Ectodermal cell (in vitro differentiated cells): ENCODE measurements at regions not wholly inside any gene's neighbourhood (a gene's known extent, or its start where the extent isn't known, plus 50 kb on each side); places are given as distances from the start of the nearest gene placed in this dataset.

Experiments
- H3K27ac ChIP-seq: 2 replicates; pipeline ENCODE4 v1.7.0; 2013; ENCODE audit warnings: mild to moderate bottlenecking, low read depth, low read length; ENCODE audit not compliant: insufficient read depth, poor library complexity, severe bottlenecking
- H3K27me3 ChIP-seq: 2 replicates; pipeline ENCODE4 v1.7.0; 2013; ENCODE audit warnings: mild to moderate bottlenecking, low read length; ENCODE audit not compliant: insufficient read depth, control insufficient read depth, poor library complexity, severe bottlenecking
- H3K36me3 ChIP-seq: one replicate; pipeline ENCODE4 v1.7.0; 2013; ENCODE audit warnings: low read length; ENCODE audit not compliant: control insufficient read depth, insufficient read depth
- H3K4me1 ChIP-seq: one replicate; pipeline ENCODE4 v1.7.0; 2013; ENCODE audit warnings: low read length; ENCODE audit not compliant: control insufficient read depth, insufficient read depth
- H3K4me3 ChIP-seq: 2 replicates; pipeline ENCODE4 v1.7.0; 2013; ENCODE audit warnings: low read depth, low read length, control low read depth; ENCODE audit not compliant: insufficient read depth
- H3K9me3 ChIP-seq: 2 replicates; pipeline ENCODE4 v1.7.0; 2013; ENCODE audit warnings: mild to moderate bottlenecking, low read length, moderate library complexity; ENCODE audit not compliant: control insufficient read depth
- WGBS, 2 experiments: methylation state at CpG; one replicate each; pipeline ENCODE4 v1.1.7; 2013; ENCODE audit warnings: missing lambda C conversion rate in 2 of 2; 5-methylcytosine and 5-hydroxymethylcytosine counted together

DNA sequence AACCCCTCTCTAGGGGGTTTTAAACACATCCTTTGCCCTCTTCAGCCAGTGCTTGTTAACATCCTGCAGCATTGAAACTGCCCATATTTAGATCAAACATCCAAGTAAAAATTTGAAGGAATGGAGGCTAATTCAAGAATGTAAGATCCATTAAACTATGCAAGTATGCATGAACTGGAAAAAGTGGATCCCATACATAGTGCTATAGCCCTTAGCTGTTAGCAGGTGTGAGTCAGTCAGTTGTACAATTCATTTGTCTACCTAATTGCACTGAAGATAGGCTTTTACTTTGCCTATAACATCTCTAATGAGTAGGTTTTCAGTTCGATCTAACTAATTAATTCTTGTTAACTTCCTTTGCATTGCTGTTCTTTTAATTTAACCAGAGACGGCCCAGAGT is 270.9 kb downstream of the LMO4 start:
- Histone ChIP-seq H3K27ac (no peak overlapping the region), H3K4me1 (peaks cover 8% of the 10 kb centered on the region), H3K36me3 (no peaks in the 10 kb centered on the region), H3K27me3 (no peaks in the 10 kb centered on the region), H3K9me3 (no peaks in the 10 kb centered on the region), H3K4me3 (no peak overlapping the region)
- WGBS, 2 experiments: 86 to 91% methylated on average over 2 of the region's 2 CpGs

DNA sequence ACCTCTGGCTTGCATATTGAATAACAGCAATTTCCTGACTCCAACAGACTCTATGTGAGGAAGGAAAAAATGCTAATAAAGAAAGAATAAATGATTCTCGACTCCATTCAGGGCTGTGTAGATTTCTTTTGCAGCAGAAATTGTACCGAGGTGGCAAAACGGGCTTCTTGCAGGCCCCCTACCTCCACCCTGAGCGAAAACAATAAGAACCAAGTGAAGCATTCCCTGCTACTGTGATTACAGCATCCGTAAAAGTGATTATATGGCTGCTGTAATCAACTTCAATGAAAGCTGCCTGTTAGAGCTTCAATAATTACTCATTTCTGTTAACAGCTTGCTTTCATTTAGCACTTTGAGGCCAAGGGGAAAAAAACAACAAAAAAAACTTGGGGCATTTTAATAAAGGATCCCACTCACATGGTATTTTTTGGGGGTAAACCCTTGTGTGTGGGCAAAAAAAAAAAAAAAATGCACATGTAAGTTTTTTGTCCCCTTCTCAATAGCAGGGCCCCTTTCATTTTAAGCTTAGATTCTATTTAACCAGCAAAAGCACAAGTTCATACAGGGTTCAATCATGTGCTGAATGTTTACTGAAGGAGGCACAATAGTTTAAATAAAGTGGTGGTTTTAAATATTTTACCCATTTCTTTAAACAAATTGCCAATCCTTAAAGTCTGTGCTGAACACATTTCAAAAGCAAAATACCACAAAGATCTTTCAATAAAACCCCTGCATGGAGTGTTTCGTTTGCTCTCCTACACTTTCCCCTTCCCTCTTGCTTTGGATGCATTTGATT is 271.6 kb downstream of the LMO4 start:
- Histone ChIP-seq H3K4me3 (no peak overlapping the region), H3K27ac (no peak overlapping the region), H3K9me3 (no peaks in the 10 kb centered on the region), H3K4me1 (peaks cover 8% of the 10 kb centered on the region), H3K36me3 (no peaks in the 10 kb centered on the region), H3K27me3 (no peaks in the 10 kb centered on the region)
- WGBS, 2 experiments: 55 to 74% methylated on average over 5 of the region's 6 CpGs

DNA sequence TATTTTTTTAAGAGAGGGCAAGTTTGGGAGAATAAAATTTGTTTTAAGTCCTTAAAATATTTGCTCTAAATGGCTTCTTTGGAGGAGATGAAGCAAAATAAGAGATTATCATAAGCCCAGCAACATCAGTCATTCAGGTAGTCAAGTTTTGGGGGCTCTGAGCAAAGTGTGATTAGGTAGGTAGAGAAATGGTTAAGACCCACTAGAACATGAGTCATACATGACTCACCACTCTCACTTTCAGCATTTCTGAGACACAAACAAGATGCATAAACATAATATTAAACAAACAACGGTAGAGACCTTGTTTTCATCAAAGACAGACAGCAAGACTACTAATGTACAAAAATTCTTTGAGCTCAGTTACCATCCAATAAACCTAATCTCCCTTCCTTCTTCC is 272.2 kb downstream of the LMO4 start:
- Histone ChIP-seq H3K9me3 (no peaks in the 10 kb centered on the region), H3K27ac (no peak overlapping the region), H3K36me3 (no peaks in the 10 kb centered on the region), H3K4me3 (no peak overlapping the region), H3K27me3 (no peaks in the 10 kb centered on the region), H3K4me1 (peaks cover 8% of the 10 kb centered on the region)
- WGBS, 2 experiments: 81 to 83% methylated on average over 1 of the region's 1 CpG

DNA sequence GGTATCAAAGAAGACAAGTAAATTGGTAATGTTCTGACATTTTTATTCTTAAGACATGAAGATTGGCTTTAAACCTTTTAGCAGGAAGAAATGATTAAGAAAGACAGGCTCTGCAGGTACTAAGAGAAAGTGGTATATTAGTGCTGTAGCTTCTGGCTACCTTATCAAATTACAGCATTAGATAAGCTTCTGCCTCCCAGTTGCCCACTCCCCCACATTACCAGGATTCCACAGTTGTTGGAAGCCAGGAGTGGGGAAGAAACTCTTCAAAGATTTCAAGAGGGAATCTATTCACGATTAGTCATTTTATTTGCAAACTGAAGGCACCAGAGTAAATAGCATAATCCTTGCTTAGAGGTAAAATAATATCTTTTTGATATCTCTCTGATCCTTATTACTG is 274.9 kb downstream of the LMO4 start:
- peaks cover 8% of the 10 kb centered on the region for H3K4me1 ChIP-seq
- no peaks in the 10 kb centered on the region for H3K36me3 ChIP-seq
- H3K4me3 ChIP-seq: no peak overlapping the region
- 93% methylated on average over 1 of the region's 1 CpG; no CpG with 5 or more reads in 1 of the 2 experiments for WGBS, 2 experiments
- no peaks in the 10 kb centered on the region for H3K9me3 ChIP-seq
- H3K27me3 ChIP-seq: no peaks in the 10 kb centered on the region
- H3K27ac ChIP-seq: no peak overlapping the region

DNA sequence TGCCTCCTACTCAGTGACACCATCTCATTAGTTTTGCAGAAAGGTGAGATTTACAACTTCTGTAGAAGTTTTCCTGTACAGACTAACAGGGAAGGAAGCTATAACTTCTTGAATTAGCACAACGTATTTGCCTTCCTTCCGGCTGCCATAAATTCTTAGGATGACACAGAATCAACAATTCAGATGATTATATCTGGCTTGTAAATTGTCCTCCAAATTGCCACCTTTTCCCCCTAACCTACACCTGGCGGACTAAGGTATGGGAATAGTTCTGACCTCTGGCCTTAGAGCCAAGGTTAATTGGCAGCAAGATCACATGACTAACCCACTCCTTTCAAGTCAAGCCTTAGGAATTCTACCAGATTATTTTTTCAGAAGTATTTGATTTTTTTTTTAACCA is 284.3 kb downstream of the LMO4 start:
- Histone ChIP-seq H3K36me3 (no peaks in the 10 kb centered on the region), H3K4me3 (no peak overlapping the region), H3K9me3 (no peaks in the 10 kb centered on the region), H3K4me1 (no peaks in the 10 kb centered on the region), H3K27ac (no peak overlapping the region), H3K27me3 (no peaks in the 10 kb centered on the region)
- 93 to 96% methylated on average over 3 of the region's 3 CpGs for WGBS, 2 experiments

DNA sequence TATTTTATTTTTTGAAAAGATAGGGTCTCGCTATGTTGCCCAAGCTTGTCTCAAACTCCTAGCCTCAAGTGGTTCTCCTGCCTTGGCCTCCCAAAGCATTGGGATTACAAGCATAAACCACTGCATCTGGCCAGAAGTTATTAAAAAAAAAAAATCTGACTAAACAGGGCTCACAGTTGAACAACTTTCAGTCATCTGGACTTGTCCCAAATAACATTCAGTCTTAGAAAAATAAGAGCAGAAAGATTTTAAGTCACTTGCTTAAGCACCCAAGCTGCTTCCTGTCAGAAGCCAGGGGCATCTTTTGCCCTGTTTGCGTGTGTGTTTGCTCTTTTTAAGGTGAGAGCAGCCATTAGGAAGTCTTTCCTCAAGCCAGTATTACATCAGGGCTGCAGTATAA is 286.8 kb downstream of the LMO4 start:
- no peaks in the 10 kb centered on the region for H3K4me1 ChIP-seq
- H3K27ac ChIP-seq: no peak overlapping the region
- no peaks in the 10 kb centered on the region for H3K9me3 ChIP-seq
- H3K36me3 ChIP-seq: no peaks in the 10 kb centered on the region
- WGBS, 2 experiments: 94% methylated on average over 2 of the region's 2 CpGs
- no peak overlapping the region for H3K4me3 ChIP-seq
- H3K27me3 ChIP-seq: no peaks in the 10 kb centered on the region

DNA sequence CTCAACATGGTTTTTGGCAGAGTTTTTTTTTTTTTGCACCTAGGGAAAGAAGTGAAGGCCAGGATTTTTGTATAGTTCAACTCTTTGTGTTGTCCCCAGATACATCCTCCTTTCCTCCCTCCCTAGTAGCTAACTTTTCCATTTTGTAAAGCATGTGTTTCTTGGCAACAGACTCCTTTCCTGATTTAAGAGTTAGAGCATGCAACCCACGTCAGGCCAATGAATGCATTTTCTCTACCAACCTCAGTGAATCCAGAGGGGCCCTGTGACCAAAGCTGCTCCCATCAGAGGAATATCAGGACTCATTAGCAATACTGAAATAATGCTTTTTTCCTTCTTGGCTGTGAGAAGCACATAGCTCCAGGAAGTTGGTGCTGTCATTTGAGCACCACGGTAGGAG is 287.2 kb downstream of the LMO4 start:
- no peak overlapping the region for H3K4me3 ChIP-seq
- H3K27me3 ChIP-seq: no peaks in the 10 kb centered on the region
- no peaks in the 10 kb centered on the region for H3K4me1 ChIP-seq
- H3K9me3 ChIP-seq: no peaks in the 10 kb centered on the region
- H3K36me3 ChIP-seq: no peaks in the 10 kb centered on the region
- WGBS, 2 experiments: 86 to 94% methylated on average over 2 of the region's 2 CpGs
- no peak overlapping the region for H3K27ac ChIP-seq

DNA sequence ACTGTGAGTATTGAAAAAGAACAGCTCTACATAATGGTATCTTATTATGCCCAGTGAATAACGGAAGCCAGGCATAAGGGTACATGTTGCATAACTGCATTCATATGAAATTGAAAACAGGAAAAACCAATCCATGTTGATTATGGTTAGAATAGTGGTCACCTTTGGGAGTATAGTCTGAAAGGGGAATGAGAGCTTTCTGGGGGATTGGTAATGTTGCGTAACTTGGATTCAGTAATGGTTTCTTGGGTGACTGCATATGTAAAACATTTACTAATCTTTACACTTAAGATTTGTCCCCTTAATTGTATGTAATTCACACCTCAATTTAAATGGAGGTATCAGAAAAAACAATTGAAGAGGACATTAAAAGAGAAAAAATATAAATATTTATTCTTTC is 292.1 kb downstream of the LMO4 start:
- Histone ChIP-seq H3K9me3 (no peaks in the 10 kb centered on the region), H3K27me3 (no peaks in the 10 kb centered on the region), H3K4me3 (no peak overlapping the region), H3K36me3 (no peaks in the 10 kb centered on the region), H3K27ac (no peak overlapping the region), H3K4me1 (no peaks in the 10 kb centered on the region)
- 89 to 98% methylated on average over 1 to 2 of the region's 2 CpGs for WGBS, 2 experiments

DNA sequence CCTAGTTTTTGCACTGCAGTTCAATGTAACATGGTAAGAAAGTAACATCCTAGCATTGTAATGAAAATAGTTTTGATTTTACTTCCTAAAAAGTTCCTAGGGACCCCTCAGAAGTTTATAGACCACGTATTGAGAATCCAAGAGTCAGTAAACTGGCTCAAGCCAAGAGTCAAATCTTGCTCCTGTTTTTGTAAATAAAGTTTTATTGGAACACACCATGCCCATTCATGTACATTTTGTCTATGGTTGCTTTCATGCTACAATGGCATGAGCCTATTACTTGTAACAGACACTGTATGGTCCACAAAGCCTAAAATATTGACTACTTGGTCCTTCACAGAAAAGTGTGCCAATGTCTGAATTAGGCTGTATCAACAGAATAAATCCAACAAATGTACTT is 301.0 kb downstream of the LMO4 start:
- no peak overlapping the region for H3K27ac ChIP-seq
- H3K4me1 ChIP-seq: no peaks in the 10 kb centered on the region
- H3K27me3 ChIP-seq: no peaks in the 10 kb centered on the region
- no peaks in the 10 kb centered on the region for H3K9me3 ChIP-seq
- no peaks in the 10 kb centered on the region for H3K36me3 ChIP-seq
- no peak overlapping the region for H3K4me3 ChIP-seq
- 86 to 93% methylated on average over 1 of the region's 1 CpG for WGBS, 2 experiments

DNA sequence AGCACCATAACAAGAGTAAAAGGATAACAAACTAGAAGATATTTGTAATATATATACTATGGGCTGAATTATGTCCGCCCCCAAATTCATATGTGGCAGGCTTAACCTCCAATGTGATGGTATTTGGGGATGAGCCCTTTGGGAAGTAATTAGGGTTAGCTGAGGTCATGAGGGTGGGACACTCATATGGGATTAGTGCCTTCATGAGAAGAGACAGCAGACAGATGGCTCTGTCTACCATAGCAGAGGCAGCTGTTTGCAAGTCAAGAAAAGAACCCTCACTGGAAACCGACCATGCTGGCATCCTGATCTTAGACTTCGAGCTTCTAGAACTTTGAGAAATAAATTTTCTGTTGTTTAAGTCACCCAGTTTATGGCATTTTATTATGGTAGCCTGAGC is 303.6 kb downstream of the LMO4 start:
- no peaks in the 10 kb centered on the region for H3K36me3 ChIP-seq
- H3K4me1 ChIP-seq: no peaks in the 10 kb centered on the region
- no peaks in the 10 kb centered on the region for H3K9me3 ChIP-seq
- no peaks in the 10 kb centered on the region for H3K27me3 ChIP-seq
- H3K4me3 ChIP-seq: no peak overlapping the region
- no peak overlapping the region for H3K27ac ChIP-seq
- 92 to 98% methylated on average over 3 of the region's 3 CpGs for WGBS, 2 experiments
